ENCODE measurements at regions not wholly inside any gene's neighbourhood (a gene's known extent, or its start where the extent isn't known, plus 50 kb on each side); places are given as distances from the start of the nearest gene placed in this dataset.

- WGBS (ENCODE audit: low lambda C conversion rate) = 31% methylated on average over 6 of the region's 6 CpGs
- H3F3A ChIP-seq (replicated peaks; ENCODE audit: insufficient read depth) = no peaks in the 10 kb centered on the region
- H3K9me3 ChIP-seq = no peaks in the 10 kb centered on the region
- no peak for DNase-seq
- POLR2A ChIA-PET = no interaction called here
- H2AFZ ChIP-seq (ENCODE audit: low read depth) = no peak overlapping the region
- H3K4me2 ChIP-seq = no peak overlapping the region
- H3K4me3 ChIP-seq (ENCODE audit: low read depth in 2 of 2, low read length in 1 of 2) = no peak overlapping the region
- no peaks in the 10 kb centered on the region for H3K79me2 ChIP-seq (ENCODE audit: insufficient read depth)
- no peaks in the 10 kb centered on the region for H4K20me1 ChIP-seq (ENCODE audit: insufficient read depth)
- no peaks in the 10 kb centered on the region for H3K27me3 ChIP-seq (ENCODE audit: insufficient read depth)
- H3K36me3 ChIP-seq (replicated peaks in 1 of 2; ENCODE audit: control insufficient read depth in 1 of 2, insufficient read depth in 2 of 2, low read length in 1 of 2) = no peaks in the 10 kb centered on the region
- H3K4me1 ChIP-seq (ENCODE audit: control insufficient read depth in 1 of 2, insufficient read depth in 2 of 2, low read depth in 1 of 2, low read length in 1 of 2) = no peaks in the 10 kb centered on the region
- TF ChIP-seq RAD21 (IDR thresholded peaks at IDR 0.05; ENCODE audit: low read length) (no peak), MXI1 (IDR thresholded peaks at IDR 0.05; ENCODE audit: low read depth, low read length) (no peak), MAX (IDR thresholded peaks at IDR 0.05; ENCODE audit: low read depth) (no peak), NRF1 (IDR thresholded peaks at IDR 0.05; ENCODE audit: low read depth, low read length) (no peak), GATA2 (CRISPR knock-in tag; IDR thresholded peaks at IDR 0.05) (no peak), SMC3 (IDR thresholded peaks at IDR 0.05; ENCODE audit: low read depth, low read length) (no peak), NFIC (IDR thresholded peaks at IDR 0.05; ENCODE audit: borderline replicate concordance) (no peak), EP300 (IDR thresholded peaks at IDR 0.05; ENCODE audit: borderline replicate concordance in 1 of 2, low read depth in 1 of 2, low read length in 1 of 2) (no peak), FOXJ3 (CRISPR knock-in tag; IDR thresholded peaks at IDR 0.05) (no peak)
- TF ChIP-seq, protein P1, sequence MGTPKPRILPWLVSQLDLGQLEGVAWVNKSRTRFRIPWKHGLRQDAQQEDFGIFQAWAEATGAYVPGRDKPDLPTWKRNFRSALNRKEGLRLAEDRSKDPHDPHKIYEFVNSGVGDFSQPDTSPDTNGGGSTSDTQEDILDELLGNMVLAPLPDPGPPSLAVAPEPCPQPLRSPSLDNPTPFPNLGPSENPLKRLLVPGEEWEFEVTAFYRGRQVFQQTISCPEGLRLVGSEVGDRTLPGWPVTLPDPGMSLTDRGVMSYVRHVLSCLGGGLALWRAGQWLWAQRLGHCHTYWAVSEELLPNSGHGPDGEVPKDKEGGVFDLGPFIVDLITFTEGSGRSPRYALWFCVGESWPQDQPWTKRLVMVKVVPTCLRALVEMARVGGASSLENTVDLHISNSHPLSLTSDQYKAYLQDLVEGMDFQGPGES (IDR thresholded peaks at IDR 0.05; ENCODE audit: low read depth, low read length) = no peak
- no peak overlapping the region for H3K27ac ChIP-seq (ENCODE audit: low read depth in 2 of 2, low read length in 1 of 2)
- no peaks in the 10 kb centered on the region for H3K9me2 ChIP-seq
- H3K9ac ChIP-seq = no peak overlapping the region
- CTCF ChIA-PET = no interaction called here
Observed at GRCh38 chr16:79537584-79537983, 63.0 kb downstream of the MAF start.

DNA sequence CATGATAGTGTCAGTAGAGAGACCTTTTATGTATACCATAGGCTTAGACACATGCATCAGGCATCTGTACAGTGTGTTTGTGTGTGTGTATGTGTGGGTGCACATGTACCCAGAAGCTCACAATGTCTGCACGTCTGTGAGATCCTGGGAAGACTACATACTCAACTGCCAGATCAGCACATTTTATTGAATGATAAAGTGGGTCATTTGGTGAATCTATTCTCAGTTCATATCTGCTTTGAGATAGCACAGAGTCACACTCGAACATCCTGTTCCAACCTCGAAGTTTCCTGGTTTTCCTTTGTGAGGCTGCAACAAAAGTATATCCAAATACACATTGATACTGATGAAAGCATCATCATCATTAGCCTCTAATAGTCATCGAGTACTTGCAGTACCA is 63.6 kb downstream of the MAF start:
- DNase-seq = no peak
- no peaks in the 10 kb centered on the region for H3K27me3 ChIP-seq (ENCODE audit: insufficient read depth)
- CTCF ChIA-PET = no interaction called here
- POLR2A ChIA-PET = no interaction called here
- no peaks in the 10 kb centered on the region for H3K9me3 ChIP-seq
- no peak for TF ChIP-seq CHD2 (IDR thresholded peaks at IDR 0.05; ENCODE audit: low read length, partially characterized antibody)
- TF ChIP-seq, protein P2, sequence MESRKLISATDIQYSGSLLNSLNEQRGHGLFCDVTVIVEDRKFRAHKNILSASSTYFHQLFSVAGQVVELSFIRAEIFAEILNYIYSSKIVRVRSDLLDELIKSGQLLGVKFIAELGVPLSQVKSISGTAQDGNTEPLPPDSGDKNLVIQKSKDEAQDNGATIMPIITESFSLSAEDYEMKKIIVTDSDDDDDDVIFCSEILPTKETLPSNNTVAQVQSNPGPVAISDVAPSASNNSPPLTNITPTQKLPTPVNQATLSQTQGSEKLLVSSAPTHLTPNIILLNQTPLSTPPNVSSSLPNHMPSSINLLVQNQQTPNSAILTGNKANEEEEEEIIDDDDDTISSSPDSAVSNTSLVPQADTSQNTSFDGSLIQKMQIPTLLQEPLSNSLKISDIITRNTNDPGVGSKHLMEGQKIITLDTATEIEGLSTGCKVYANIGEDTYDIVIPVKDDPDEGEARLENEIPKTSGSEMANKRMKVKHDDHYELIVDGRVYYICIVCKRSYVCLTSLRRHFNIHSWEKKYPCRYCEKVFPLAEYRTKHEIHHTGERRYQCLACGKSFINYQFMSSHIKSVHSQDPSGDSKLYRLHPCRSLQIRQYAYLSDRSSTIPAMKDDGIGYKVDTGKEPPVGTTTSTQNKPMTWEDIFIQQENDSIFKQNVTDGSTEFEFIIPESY (IDR thresholded peaks at IDR 0.05; ENCODE audit: borderline replicate concordance, low read depth) = no peak
- no peaks in the 10 kb centered on the region for H3F3A ChIP-seq (replicated peaks; ENCODE audit: insufficient read depth)
- no peak overlapping the region for H3K4me2 ChIP-seq
- WGBS (ENCODE audit: low lambda C conversion rate) = 11% methylated on average over 4 of the region's 4 CpGs
- no peak overlapping the region for H3K27ac ChIP-seq (ENCODE audit: low read depth in 2 of 2, low read length in 1 of 2)
- H2AFZ ChIP-seq (ENCODE audit: low read depth) = no peak overlapping the region
- no peaks in the 10 kb centered on the region for H3K4me1 ChIP-seq (ENCODE audit: control insufficient read depth in 1 of 2, insufficient read depth in 2 of 2, low read depth in 1 of 2, low read length in 1 of 2)
- no peaks in the 10 kb centered on the region for H3K36me3 ChIP-seq (replicated peaks in 1 of 2; ENCODE audit: control insufficient read depth in 1 of 2, insufficient read depth in 2 of 2, low read length in 1 of 2)
- H4K20me1 ChIP-seq (ENCODE audit: insufficient read depth) = no peaks in the 10 kb centered on the region
- no peaks in the 10 kb centered on the region for H3K9me2 ChIP-seq
- no peak overlapping the region for H3K4me3 ChIP-seq (ENCODE audit: low read depth in 2 of 2, low read length in 1 of 2)
- H3K9ac ChIP-seq = no peak overlapping the region
- no peaks in the 10 kb centered on the region for H3K79me2 ChIP-seq (ENCODE audit: insufficient read depth)

All from SK-N-SH (cell line).